HG02938 (cell line): ENCODE measurements at regions not wholly inside any gene's neighbourhood (a gene's known extent, or its start where the extent isn't known, plus 50 kb on each side); places are given as distances from the start of the nearest gene placed in this dataset.

Source experiments
- ATAC-seq: cut with Tn5 transposase; IDR thresholded peaks from one replicate; pipeline ENCODE4 v1.9.1; 2021; ENCODE audit warnings: mild to moderate bottlenecking, moderate library complexity; ENCODE audit not compliant: unreplicated experiment

DNA sequence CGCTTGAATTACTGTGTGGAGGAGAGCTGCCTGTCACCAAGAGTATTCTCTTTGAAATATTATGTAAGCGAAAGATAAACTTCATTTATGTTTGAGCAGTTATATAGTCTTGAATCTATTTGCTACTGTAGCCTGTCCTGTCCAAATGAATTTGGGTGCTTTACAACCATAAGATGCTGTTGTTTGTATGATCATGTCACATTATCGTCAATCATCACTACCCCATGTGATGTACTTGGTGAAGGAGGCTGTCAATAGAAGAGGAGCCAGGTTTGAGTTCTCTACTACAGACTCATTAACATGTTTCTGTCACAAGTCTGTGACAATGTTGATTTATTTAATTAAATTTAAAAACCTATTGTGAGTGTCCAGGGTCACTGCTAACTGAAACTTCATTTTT, 403.3 kb upstream of the MEF2C start:
- no peak for ATAC-seq

DNA sequence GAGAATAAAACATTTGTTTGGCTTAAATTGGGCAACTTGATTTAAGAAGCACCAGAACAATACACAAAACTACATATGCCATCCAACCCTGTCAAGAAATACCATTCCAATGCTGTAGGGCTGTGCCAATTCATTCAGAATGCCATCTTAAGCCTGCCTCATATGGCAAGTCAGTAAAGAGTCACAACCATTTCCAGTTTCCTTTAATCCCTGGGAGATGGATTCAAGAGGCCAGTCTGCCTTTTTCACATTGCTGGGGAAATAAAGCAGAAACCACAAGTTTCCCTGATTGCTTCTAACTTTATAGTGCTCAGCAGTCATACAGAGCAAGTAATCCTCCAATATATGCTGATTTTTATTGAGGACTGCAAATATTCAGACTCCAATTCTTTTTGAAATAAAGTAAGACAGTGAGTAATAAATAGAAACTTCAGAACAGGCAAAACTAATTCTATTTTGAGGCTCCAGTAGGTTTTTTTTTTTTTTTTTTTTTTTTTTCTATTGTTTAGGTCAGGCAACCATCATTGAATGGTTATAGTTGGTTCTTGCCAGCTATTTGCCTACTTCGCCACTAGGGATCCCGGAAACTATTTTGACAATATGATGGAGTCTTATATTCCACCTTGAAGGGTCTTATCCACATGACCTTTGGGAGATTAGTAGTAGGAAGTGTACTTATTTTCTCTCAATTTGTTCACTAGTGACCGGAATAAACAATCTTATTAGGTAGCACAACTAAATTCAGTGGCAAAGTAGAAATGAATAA, 400.9 kb upstream of the MEF2C start:
- no peak for ATAC-seq

DNA sequence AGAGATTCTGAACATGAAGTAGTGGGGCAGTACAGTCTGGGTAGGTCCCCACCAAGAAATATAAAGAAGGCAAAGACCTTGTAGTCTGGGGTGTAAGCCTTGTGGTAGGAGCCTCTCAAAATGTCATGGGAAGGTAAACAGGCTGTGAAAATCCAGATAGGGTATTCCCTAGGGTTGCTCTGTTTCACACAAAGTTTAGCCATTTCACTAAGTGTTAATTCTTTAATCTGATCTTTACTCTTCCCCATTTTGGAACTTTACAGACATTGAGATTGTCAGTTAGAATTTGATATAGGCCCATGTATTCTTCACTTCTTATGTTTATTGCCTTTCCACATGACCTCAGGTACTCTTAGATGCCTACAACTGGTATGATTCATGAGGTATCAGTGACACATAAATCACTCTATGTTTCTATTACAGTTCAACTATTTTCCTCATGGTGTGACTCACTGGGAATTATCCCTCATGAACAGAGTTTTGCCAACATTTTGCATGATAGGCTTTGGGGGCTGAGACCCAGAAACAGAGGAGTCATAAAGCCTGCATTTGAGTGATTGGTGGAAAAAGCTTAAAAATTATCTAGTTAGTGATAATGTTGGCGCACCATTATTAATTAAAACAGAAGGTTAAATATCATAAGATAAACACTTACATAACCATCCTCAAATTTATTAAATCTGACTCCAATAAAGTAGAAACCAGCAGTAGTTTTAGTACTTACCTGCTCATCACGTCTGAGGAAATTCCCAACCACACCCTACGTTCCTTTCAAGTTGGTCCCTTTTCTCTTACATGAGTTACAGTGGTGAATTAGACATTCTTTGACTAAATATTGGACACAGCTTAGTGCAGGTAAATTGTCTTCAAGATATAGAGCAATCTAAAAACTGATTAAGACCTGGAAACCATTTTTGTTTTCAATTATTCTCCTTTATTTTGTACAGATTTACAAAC, 399.8 kb upstream of the MEF2C start:
- no peak for ATAC-seq

DNA sequence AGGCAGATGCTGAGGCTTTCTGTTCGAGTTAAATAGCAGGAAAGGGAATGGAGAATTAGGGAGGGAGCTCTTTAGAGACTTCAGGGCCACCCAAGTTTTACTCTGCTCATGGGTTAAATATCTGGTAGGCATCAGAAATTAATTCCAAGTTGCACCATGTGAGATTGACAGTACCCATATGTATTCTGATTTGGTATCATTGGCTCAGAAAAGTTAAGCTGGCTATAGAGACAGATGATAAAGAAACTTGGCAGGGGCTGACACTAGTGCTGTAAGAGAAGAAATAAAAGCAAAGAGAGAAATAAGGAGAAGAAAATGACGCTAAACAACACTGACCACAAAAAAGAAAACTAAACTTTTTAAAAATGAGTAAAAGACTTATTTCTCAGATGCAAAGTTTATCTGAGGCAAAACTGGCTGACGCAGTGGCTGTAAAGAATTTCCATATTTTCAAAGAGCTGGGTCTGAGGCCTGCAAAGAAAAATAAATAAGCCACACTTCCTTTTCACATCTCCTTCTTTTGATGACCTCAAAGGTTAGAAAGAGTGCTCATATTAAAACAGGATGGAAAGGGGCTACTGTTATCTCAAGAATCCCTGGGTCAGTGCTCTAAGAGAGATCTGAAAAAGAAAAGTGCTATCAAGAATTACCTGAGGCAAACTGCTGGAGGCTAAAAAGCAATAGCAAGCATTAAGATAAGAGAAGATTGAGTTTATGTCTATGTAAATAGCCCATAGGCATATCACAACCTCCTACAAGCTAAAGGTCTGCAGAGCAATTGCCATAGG, 399.0 kb upstream of the MEF2C start:
- no peak for ATAC-seq

DNA sequence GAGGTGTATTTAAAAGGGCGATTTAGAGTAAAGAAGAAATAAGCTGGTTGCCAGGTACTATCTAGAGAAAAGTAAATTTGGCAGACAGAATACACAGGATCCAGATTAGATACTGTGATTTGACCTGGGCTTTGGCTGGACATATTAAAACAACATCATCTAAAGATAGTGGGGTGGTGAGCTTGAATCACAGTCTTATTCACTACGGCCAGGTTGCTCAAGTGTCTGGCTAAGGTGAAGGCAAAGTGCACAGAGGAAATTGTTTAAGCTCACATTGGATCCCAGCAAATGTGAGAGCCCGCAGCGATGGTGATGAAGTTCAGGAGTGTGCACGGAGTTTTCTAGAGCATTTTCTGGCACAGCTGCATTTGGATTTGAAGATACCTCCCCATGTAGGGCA, 398.2 kb upstream of the MEF2C start:
- no peak for ATAC-seq

DNA sequence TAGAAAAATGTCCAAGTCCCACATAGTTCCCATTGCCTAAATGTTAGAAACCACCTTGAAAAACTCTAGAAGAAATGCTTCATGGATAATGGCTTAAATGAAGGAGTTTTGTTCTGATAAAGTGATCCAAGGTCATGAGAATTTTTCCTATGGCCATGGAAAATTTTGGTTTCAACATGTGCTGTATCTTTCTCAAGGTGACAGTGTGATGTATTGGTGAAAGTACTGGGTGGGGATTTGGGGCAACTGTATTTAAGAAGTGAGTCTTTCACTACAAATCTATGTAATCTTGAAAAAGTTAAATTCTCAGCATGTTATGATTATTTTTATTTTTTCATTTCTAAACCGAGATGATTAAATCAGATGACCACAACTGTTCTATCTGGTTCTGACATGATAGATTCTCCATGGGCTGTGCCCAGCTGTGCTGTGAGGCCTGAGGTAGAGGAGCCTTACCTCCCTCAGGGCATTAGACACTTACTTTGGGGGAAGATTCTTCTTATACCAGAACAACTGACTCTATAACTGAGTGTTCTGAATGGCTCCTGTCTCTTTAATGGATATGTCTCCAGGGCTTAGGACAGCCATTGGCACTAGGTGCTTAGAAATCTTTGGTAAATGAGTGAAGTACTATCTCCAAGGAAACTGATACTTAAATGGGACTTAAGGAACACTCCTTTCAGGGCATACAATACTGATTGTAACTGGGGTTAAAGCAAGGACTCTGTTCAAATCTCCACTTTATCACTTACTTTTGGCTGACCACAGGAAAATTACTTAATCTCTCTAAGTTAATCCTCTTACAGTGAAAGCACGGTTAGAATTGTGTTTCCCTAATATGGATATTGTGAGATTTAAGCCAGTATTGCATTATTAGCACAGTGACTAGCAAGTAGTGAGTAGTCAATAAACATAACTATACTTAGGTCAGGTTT, 397.4 kb upstream of the MEF2C start:
- ATAC-seq = no peak

DNA sequence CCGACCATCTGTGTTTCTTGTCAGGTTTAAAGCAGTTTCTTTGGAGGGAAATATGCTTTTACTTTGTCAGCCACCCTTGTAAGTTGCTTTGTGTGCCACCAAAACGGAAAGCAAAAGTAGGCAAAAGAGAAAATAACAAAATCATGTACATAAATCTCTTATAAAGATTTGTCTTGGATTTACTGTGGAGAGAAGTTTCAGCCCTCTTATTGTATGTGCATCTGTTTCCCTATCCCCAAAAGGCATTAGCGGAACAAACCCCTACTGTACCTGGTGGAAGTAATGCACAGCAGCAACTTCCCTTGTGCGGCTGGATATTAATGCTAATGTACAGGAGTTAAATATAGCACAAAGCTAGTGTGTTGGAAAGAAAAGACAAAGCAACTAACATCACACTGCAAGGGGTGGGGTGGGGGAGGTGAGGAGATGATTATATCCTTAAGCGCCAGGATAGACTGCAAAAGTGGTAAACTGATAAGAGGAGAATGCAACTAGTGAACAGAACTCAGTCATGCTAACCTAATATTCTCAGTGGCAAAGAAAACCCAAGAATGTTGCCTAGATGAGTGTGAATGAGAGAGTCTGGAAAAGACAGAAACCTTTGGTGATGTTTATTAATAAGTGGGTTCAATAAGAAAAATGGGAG, 396.5 kb upstream of the MEF2C start:
- no peak for ATAC-seq

DNA sequence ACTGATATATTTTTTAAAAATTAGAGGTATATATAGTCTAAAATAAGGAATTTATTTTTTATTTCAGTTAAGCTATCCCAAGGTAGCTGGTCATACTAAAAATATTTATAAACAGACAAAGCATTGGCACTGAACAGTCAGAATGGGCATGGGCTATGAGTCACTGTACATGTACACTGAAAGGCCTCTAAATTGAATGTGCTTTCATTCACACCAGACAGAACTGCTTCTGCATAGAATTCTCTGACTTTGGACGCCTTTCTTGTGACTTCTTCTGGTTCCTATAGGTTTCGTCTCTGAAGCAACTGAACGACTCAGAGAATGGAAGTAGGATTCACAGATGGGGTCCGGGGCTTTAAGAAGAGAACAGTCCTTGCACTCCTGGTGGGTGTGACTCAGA, 394.8 kb upstream of the MEF2C start:
- ATAC-seq = no peak

DNA sequence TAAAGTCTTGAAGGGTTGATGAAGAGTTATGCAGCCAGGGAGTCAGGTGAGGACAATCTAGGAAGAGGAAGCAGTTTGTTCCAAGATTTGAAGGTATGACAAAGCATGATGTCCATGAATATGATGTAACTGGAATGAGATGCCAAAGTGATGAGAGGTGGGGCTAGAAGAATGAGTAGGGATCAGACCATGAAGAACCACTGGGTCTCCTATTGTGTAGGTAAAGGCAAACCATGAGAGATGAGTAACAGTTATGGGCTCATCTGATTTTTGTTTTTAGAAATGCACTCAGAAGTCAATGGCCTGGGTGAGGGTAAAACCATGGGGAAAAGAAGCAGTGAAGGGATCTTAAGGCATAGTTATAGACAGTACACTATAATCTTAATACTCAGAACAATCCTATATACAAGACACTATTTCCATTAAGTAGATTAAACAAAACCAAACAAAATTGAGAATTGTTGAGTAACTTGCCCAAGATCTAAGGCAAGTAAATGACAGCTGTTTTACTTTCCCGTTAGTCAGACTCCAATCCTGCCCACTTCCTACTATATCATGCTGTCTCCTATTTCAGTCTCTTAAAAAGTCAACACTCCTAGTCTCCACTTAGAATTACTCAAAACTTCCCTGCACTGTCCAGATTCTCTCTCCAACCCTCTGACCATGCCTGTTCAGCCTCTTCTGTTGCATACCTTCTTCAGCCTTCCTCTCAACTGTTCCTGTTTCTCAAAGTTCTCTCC, 393.8 kb upstream of the MEF2C start:
- ATAC-seq = no peak

DNA sequence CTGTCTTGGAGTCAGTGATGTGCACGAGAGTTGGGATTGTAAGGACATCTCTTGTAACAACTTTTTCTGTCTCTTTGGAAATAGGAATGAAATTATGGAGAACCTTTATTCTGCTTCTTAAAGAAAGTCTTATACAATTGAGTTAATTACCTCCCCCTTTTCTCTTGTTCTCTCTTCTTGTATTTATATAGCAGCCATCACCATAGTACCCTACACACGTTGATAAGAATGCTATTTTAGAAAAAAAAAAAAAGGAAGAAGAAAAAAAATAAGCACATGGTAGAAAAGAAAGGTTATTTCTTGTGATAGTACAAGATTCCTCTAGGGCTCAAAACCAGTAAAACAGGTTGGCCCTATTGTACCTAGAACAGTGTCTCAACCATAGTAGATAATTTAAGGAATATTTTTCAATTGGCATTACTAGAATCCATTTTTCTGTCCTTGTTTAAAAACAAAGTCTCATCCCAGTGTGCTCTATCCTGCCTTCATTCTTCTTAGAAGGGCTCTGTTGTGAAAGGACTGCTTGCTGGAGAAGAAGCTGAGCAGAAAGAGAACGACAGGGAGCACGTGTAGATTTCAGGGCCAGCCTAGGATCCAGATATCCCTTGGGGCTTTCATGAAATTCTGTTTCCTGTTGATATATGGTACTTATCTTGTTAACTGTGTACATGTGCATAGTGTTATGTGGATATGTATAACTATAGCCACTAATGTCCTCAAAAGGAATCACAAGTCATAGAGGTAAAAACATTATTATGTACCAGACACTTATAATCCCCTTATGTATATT, 392.3 kb upstream of the MEF2C start:
- no peak for ATAC-seq

DNA sequence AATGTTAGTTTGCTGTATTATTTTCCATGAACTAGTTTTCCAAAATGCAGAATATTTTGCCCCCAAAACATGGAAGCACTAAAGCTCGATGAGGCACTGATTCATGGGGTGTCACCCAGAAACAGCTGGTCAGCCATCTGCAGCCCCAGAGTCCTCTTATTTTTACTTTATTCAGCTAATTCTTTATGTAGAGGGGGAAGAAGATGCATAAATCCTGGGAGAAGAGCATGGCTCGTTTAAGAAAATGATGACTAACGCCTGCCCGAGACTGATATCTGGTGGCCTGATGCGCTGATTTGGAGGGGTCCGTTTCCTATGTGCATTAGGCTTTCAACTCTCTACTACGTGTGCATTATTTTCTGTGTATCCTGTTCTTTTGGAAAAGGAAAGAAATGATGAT, 390.3 kb upstream of the MEF2C start:
- no peak for ATAC-seq

DNA sequence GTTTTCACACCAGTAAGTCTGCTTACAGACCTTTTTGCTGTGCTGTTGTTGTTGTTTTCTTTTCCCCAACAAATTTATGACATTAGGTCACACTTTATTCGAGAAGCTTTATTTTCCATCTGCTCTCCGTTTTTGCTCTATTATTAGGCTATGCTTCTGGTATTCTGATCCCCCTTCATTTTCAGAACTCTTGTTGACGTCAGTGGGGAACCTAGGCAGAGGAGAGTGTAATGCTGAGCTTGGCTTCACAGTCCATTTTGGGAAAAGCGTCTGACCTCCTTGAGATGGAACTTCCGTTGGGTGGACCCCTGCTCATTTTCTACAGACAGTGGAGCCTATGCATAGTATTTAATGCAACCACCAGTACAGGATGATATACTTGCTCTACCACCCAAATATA, 387.9 kb upstream of the MEF2C start:
- ATAC-seq = no peak

DNA sequence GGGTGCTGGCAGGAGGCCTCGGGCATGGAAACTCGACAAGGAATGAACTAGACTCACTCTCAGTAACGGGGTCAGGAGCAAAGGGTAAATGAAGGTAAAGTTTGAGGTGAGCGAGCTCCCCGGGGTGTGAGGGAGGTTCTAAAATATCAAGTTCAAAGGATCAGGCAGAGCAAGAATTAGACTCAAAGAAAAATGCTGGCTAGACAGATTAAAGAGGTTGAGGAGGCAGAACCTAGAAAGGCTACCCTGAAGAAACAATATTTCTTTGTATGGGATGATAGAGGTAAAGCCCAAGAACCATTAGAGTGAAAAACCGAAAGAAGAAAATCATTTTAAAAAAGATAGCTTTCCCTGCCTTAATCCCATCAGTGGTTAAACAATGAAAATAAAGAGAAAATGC, 386.7 kb upstream of the MEF2C start:
- no peak for ATAC-seq

DNA sequence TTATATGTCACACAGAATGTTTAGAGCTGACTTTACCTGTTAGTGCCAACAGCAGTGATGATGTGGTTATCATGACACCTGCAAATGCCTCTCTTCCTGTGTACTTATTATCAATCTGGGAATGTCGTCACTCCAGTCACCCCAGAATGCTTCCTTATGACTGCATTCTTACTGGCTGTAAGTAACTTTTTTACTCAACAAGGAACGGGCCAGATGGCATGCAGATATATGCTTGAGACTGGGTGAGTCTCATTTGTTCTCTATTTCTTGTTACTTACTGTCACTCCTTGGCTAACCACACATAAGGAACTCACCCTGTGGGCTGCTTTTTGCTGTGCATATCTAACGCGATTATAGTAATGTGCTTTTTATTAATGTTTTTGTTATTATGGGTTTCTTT, 385.5 kb upstream of the MEF2C start:
- ATAC-seq = no peak

DNA sequence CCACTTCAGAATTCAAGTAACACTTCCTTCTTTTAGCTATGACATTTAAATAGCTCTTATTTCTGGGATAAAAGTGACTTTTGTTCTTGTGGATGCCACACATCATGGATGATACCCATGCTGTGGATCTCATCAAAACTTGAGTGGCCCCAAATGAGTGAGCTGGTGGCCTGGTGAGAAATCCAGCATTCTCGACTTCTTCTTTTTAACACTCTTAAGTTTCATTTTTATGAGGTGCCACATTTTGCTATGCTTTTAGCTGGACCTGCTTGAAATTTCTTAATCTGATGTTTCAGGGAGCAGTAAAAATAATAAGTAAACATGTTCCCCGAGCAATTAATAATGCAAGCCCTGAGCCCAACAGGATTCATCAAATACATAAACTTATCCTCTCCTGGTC, 384.8 kb upstream of the MEF2C start:
- no peak for ATAC-seq

DNA sequence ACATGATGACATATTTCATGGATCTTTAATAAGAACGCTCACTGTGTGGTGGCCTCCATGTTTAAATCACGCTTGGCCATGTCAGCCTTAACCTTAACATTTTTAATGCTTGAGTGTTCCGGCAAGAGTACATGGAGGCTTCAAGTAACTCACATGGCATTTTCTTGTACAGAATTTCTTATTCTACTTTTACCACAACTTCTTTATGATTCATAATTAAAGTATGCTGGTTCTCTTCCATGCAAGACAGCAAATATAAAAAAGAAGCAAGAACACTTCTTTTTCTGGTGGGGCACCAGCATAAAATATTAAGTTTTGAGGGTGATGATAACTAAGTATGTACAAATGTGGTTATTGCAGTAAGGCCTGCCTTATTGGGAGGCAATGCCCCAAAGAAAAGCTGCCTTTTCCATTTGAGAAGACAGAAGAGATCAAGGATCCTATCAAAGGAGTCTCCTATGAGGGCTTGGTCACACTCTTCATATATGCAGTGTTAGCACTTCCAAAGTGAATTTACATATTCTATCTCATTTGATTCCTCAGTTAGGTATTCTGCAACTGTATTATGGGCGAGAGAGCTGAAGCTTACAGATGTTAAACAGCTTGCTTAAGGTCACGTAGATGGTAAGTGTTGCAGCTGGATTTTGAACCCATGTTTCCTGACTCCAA, 382.7 kb upstream of the MEF2C start:
- no peak for ATAC-seq

DNA sequence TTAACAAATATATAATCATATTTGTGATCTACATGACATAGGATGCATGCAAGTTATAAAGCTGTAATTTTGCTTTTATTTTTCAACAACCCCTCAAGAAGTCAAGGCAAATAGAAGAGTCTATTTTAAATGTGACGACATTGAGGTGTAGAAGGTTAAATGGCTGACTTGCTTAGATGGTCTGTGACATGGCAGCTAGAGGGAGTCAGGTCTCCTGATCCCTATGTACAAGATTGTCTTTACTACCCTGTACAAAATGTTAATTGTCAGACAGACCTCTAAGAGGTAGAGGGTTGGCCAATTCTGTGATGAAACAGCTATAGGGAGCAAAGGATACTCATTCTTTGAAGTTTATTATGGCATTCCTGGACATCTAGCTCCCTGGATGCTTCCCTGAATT, 380.9 kb upstream of the MEF2C start:
- ATAC-seq = no peak

DNA sequence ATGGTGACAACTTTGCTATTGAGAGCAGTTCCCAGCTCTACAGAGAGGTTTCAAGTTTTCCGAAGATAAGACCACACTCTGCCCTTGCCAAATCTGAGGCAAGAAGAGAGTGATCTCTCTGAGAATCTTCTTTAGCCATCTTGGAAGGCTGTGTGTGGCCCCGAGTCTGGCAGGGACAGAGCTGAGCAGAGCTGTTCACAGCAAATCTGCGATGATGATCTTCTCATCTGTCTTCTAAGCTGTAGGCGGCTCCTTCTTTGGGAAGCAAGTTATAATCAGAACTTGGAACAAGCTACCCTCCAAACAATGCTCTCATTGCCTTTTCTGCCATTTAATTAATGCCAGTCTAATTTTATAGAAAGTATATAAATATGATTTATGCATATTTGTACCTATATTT, 379.0 kb upstream of the MEF2C start:
- no peak for ATAC-seq
